Activated CD4-positive, CD25-positive, alpha-beta regulatory T cell treated with anti-CD3 and anti-CD28 coated beads, Interleukin-2, amount 50 U/mL, for 72 hours (primary cell): ENCODE measurements at regions not wholly inside any gene's neighbourhood (a gene's known extent, or its start where the extent isn't known, plus 50 kb on each side); places are given as distances from the start of the nearest gene placed in this dataset.
"Not testable (repeated sequence)": the region's sequence is repeated elsewhere in the genome, so short reads cannot be mapped to it uniquely, and the experiment has no call there.

Source experiments
- DNase-seq: peaks from one replicate; pipeline ENCODE4 v3.0.0; 2021

- no peak for DNase-seq
These were observed 85.3 kb upstream of the SIRPA start for GRCh38 chr20:1809611-1810510.

- DNase-seq: no peak
These were observed 86.1 kb upstream of the SIRPA start for GRCh38 chr20:1809131-1809572.

GRCh38 chr20:1808101-1808500 is 87.1 kb upstream of the SIRPA start:
- DNase-seq: no peak

- DNase-seq: no peak
These were observed 87.8 kb upstream of the SIRPA start for GRCh38 chr20:1807394-1807793.

- DNase-seq: no peak
These were observed 88.8 kb upstream of the SIRPA start for GRCh38 chr20:1806456-1806855.

- no peak for DNase-seq
These were observed 89.4 kb upstream of the SIRPA start for GRCh38 chr20:1805816-1806215.

- no peak for DNase-seq
These were observed 90.0 kb upstream of the SIRPA start for GRCh38 chr20:1805161-1805581.

GRCh38 chr20:1804554-1804956 is 90.7 kb upstream of the SIRPA start:
- no peak for DNase-seq

GRCh38 chr20:1803932-1804501 is 91.2 kb upstream of the SIRPA start:
- no peak for DNase-seq

- no peak for DNase-seq
These were observed 91.9 kb upstream of the SIRPA start for GRCh38 chr20:1803061-1803931.

GRCh38 chr20:1802385-1803060 is 92.7 kb upstream of the SIRPA start:
- no peak for DNase-seq

- DNase-seq: no peak
These were observed 93.3 kb upstream of the SIRPA start for GRCh38 chr20:1801929-1802306.

- no peak for DNase-seq
These were observed 93.8 kb upstream of the SIRPA start for GRCh38 chr20:1801225-1801928.

- no peak for DNase-seq
These were observed 94.4 kb upstream of the SIRPA start for GRCh38 chr20:1800777-1801176.

- DNase-seq: no peak
These were observed 95.0 kb upstream of the SIRPA start for GRCh38 chr20:1800180-1800579.

- not testable (repeated sequence) for DNase-seq
These were observed 95.5 kb upstream of the SIRPA start for GRCh38 chr20:1799746-1800145.

- DNase-seq: no peak
These were observed 96.2 kb upstream of the SIRPA start for GRCh38 chr20:1798982-1799381.

GRCh38 chr20:1793821-1794220 is 101.4 kb upstream of the SIRPA start:
- no peak for DNase-seq

GRCh38 chr20:1792274-1792673 is 102.9 kb upstream of the SIRPA start:
- DNase-seq: no peak

GRCh38 chr20:1790386-1790785 is 104.8 kb upstream of the SIRPA start:
- no peak for DNase-seq

- DNase-seq: no peak
These were observed 107.2 kb upstream of the SIRPA start for GRCh38 chr20:1788044-1788443.

- no peak for DNase-seq
These were observed 108.7 kb upstream of the SIRPA start for GRCh38 chr20:1786486-1786885.
